ENCODE measurements at regions not wholly inside any gene's neighbourhood (a gene's known extent, or its start where the extent isn't known, plus 50 kb on each side); places are given as distances from the start of the nearest gene placed in this dataset.

- TF ChIP-seq CTCF (IDR thresholded peaks at IDR 0.05; ENCODE audit: extremely low read depth in 1 of 2, insufficient read depth in 1 of 2, low read depth in 1 of 2, low read length in 2 of 2), result no peak
- TF ChIP-seq POLR2AphosphoS5 (IDR thresholded peaks at IDR 0.05; ENCODE audit: insufficient read depth, low read depth, low read length), result no peak
- no peak for TF ChIP-seq POLR2A (IDR thresholded peaks at IDR 0.05; ENCODE audit: low read depth, low read length)
These were observed 484.2 kb downstream of the IRX1 start for GRCh38 chr5:4079831-4080230.
